ENCODE measurements at regions not wholly inside any gene's neighbourhood (a gene's known extent, or its start where the extent isn't known, plus 50 kb on each side); places are given as distances from the start of the nearest gene placed in this dataset.

GRCh38 chr3:83513051-83513450, 1445.7 kb upstream of the CADM2 start:
- Histone ChIP-seq H4K20me1 (ENCODE audit: insufficient read depth, low read length) (no peaks in the 10 kb centered on the region), H3F3A (ENCODE audit: insufficient read depth, low read length) (no peaks in the 10 kb centered on the region), H3K9me2 (replicated peaks; ENCODE audit: insufficient read depth, low read length) (no peaks in the 10 kb centered on the region), H3K4me2 (ENCODE audit: low read depth, low read length) (no peak overlapping the region), H3K4me1 (ENCODE audit: low read length) (no peaks in the 10 kb centered on the region), H3K27ac (ENCODE audit: low read length) (no peak overlapping the region), H3K9ac (ENCODE audit: low read length) (no peak overlapping the region), H3K36me3 (replicated peaks; ENCODE audit: insufficient read depth, low read length) (no peaks in the 10 kb centered on the region), H3K27me3 (replicated peaks; ENCODE audit: insufficient read depth, low read length) (no peaks in the 10 kb centered on the region), H3K9me3 (replicated peaks; ENCODE audit: insufficient read depth, low read length) (no peaks in the 10 kb centered on the region), H2AFZ (ENCODE audit: low read length) (no peak overlapping the region), H3K4me3 (ENCODE audit: low read length) (no peak overlapping the region), H3K79me2 (ENCODE audit: low read length) (no peaks in the 10 kb centered on the region)
- TF ChIP-seq CTCF (IDR thresholded peaks at IDR 0.05; ENCODE audit: low read length) (no peak), EZH2phosphoT487 (IDR thresholded peaks at IDR 0.05; ENCODE audit: low read length) (no peak), EZH2 (optimal IDR thresholded peaks at IDR 0.05; ENCODE audit: low read depth, low read length) (no peak)
- no peak for DNase-seq

GRCh38 chr3:83513677-83514076, 1445.1 kb upstream of the CADM2 start:
- no peak for TF ChIP-seq EZH2 (optimal IDR thresholded peaks at IDR 0.05; ENCODE audit: low read depth, low read length)
- no peak for TF ChIP-seq CTCF (IDR thresholded peaks at IDR 0.05; ENCODE audit: low read length)
- TF ChIP-seq EZH2phosphoT487 (IDR thresholded peaks at IDR 0.05; ENCODE audit: low read length) = no peak
- Histone ChIP-seq H3K79me2 (ENCODE audit: low read length) (no peaks in the 10 kb centered on the region), H3K27me3 (replicated peaks; ENCODE audit: insufficient read depth, low read length) (no peaks in the 10 kb centered on the region), H3K9me3 (replicated peaks; ENCODE audit: insufficient read depth, low read length) (no peaks in the 10 kb centered on the region), H3K4me1 (ENCODE audit: low read length) (no peaks in the 10 kb centered on the region), H3F3A (ENCODE audit: insufficient read depth, low read length) (no peaks in the 10 kb centered on the region), H3K4me2 (ENCODE audit: low read depth, low read length) (no peak overlapping the region), H3K4me3 (ENCODE audit: low read length) (no peak overlapping the region), H3K27ac (ENCODE audit: low read length) (no peak overlapping the region), H3K9ac (ENCODE audit: low read length) (no peak overlapping the region), H3K36me3 (replicated peaks; ENCODE audit: insufficient read depth, low read length) (no peaks in the 10 kb centered on the region), H3K9me2 (replicated peaks; ENCODE audit: insufficient read depth, low read length) (no peaks in the 10 kb centered on the region), H2AFZ (ENCODE audit: low read length) (no peak overlapping the region), H4K20me1 (ENCODE audit: insufficient read depth, low read length) (no peaks in the 10 kb centered on the region)
- DNase-seq = no peak

GRCh38 chr3:83514130-83514914, 1444.5 kb upstream of the CADM2 start:
- Histone ChIP-seq H3F3A (ENCODE audit: insufficient read depth, low read length) (no peaks in the 10 kb centered on the region), H3K4me2 (ENCODE audit: low read depth, low read length) (no peak overlapping the region), H3K79me2 (ENCODE audit: low read length) (no peaks in the 10 kb centered on the region), H4K20me1 (ENCODE audit: insufficient read depth, low read length) (no peaks in the 10 kb centered on the region), H3K4me3 (ENCODE audit: low read length) (no peak overlapping the region), H3K9me2 (replicated peaks; ENCODE audit: insufficient read depth, low read length) (no peaks in the 10 kb centered on the region), H3K4me1 (ENCODE audit: low read length) (no peaks in the 10 kb centered on the region), H3K27ac (ENCODE audit: low read length) (no peak overlapping the region), H3K27me3 (replicated peaks; ENCODE audit: insufficient read depth, low read length) (no peaks in the 10 kb centered on the region), H2AFZ (ENCODE audit: low read length) (no peak overlapping the region), H3K36me3 (replicated peaks; ENCODE audit: insufficient read depth, low read length) (no peaks in the 10 kb centered on the region), H3K9me3 (replicated peaks; ENCODE audit: insufficient read depth, low read length) (no peaks in the 10 kb centered on the region), H3K9ac (ENCODE audit: low read length) (no peak overlapping the region)
- TF ChIP-seq EZH2phosphoT487 (IDR thresholded peaks at IDR 0.05; ENCODE audit: low read length) (no peak), EZH2 (optimal IDR thresholded peaks at IDR 0.05; ENCODE audit: low read depth, low read length) (no peak), CTCF (IDR thresholded peaks at IDR 0.05; ENCODE audit: low read length) (no peak)
- no peak for DNase-seq
